ENCODE measurements at regions not wholly inside any gene's neighbourhood (a gene's known extent, or its start where the extent isn't known, plus 50 kb on each side); places are given as distances from the start of the nearest gene placed in this dataset.

DNA sequence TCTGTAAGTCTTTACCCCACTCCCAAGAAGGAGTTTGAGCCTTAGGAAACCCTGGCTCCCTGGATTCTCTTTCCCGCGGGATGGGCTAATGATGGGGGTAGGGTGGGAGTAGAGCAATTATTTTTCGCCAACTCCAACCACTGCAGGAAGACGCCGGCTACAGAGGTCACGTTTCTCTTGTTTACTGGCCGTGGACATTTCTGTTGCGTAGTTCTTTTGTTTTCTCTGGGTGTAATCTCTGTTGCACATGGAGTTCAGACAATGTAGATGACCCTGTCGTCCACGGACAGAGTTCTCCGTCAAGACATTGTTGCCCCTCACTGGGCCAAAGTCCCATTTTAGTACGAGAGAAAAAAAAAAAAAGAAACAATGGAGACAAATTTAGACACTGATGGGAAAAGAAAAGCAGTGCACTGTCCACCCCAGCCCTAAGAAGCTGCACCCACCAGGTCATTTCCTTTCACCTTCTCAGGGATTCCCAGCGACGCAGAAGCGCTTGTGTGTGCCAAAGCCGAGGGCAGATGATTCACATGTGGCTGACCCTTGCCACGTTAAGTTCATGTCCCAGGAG is 133.9 kb upstream of the ARGLU1 start:
- TF ChIP-seq EZH2 (IDR thresholded peaks at IDR 0.05; ENCODE audit: low read depth): no peak
- TF ChIP-seq, protein P1, sequence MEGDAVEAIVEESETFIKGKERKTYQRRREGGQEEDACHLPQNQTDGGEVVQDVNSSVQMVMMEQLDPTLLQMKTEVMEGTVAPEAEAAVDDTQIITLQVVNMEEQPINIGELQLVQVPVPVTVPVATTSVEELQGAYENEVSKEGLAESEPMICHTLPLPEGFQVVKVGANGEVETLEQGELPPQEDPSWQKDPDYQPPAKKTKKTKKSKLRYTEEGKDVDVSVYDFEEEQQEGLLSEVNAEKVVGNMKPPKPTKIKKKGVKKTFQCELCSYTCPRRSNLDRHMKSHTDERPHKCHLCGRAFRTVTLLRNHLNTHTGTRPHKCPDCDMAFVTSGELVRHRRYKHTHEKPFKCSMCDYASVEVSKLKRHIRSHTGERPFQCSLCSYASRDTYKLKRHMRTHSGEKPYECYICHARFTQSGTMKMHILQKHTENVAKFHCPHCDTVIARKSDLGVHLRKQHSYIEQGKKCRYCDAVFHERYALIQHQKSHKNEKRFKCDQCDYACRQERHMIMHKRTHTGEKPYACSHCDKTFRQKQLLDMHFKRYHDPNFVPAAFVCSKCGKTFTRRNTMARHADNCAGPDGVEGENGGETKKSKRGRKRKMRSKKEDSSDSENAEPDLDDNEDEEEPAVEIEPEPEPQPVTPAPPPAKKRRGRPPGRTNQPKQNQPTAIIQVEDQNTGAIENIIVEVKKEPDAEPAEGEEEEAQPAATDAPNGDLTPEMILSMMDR (conservative IDR thresholded peaks at IDR 0.05): no peak
